BE2C (cell line): ENCODE measurements at regions not wholly inside any gene's neighbourhood (a gene's known extent, or its start where the extent isn't known, plus 50 kb on each side); places are given as distances from the start of the nearest gene placed in this dataset.

Experiments used
- DNase-seq: peaks from one replicate; pipeline ENCODE4 v3.0.0-alpha.2; 2020
- H3K27me3 ChIP-seq: fragments of 250-450 bp; sonication (Bioruptor Pico); 2 replicates; pipeline ENCODE4 v1.5.1; 2020; ENCODE audit warnings: mild to moderate bottlenecking
- H3K36me3 ChIP-seq: fragments of 250-450 bp; sonication (Bioruptor Pico); 2 replicates; pipeline ENCODE4 v1.5.1; 2020; ENCODE audit warnings: mild to moderate bottlenecking
- H3K4me1 ChIP-seq: fragments of 250-450 bp; sonication (Bioruptor Pico); 2 replicates; pipeline ENCODE4 v1.5.1; 2020
- H3K4me3 ChIP-seq: 2 replicates; pipeline ENCODE4 v1.5.1; 2011; ENCODE audit warnings: low read depth, low read length
- H3K9me3 ChIP-seq: fragments of 250-450 bp; sonication (Bioruptor Pico); 2 replicates; pipeline ENCODE4 v1.5.1; 2020
- TF ChIP-seq, protein P1 (sequence below): IDR thresholded peaks from 2 replicates; pipeline ENCODE4 v1.5.1; 2012; ENCODE audit warnings: mild to moderate bottlenecking, low read depth, low read length

DNA sequence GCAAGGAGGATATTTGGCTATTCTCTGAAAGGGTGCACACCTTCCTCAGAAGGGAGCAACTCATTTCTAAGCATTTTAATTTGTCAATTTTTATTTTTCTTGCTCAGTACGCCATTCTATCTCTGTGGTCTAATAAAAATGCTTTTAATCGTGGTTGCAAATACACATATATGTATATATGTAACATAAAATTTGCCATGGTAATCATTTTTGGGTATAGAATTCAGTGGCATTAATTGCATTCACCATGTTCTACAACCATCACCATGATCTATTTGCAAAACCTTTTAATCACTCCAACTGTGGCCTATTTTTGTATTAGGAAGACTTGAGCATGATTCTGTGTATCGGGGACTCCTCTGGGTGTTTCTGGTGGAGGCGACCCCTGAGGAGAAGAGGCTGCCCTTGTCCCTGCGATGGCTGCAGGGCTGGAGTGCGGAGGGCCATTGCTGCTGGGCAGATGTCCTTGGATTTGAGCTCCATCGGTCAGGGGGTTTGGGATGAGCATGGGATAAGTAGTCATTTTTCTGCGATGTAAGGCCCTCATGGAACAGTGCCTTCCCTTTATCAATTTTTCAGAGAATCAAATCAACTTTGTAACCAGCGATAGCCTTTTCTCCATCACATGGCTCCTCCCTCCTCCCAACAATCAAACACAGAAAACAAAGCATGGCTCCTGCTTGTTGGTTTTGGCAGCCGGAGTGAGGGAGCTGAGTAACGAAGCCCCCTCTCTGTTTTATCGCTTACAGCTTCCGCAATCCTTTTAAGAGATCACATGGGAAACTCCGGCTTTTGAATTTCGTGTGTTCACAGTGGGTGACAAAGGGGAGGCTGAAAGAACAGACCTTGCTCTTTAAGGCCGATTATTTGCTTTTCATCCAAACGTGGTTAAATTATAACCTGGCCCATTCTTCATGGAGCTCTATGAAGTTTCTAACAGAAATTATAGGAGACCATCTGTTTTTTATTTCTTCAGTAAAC, 187.3 kb downstream of the TENT4A start:
- H3K27me3 ChIP-seq, result no peaks in the 10 kb centered on the region
- no peak for DNase-seq

DNA sequence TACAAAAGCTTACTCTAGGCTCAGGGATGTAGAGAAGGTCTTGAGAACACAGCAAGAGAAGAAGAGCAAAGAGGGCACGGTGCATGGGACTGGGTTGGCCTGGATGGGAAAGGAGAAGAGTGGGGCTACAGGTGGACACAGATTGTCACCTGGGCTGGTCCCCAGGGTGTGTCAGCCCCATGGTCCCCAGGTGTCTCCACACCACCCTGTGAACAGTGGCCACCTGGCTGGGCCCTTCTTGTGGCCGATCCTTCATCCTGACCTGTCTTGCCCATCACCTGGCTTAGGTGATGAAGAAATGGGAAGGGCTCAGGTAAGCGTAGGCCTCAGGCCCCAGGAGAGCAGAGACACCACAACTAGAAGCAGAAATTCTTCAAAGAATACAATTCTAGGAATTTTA, 188.9 kb downstream of the TENT4A start:
- Histone ChIP-seq H3K9me3 (no peaks in the 10 kb centered on the region), H3K4me3 (no peak overlapping the region), H3K36me3 (no peaks in the 10 kb centered on the region; the same call in 1 of the 2 replicates), H3K4me1 (no peaks in the 10 kb centered on the region), H3K27me3 (no peaks in the 10 kb centered on the region)
- no peak for DNase-seq
- TF ChIP-seq, protein P1, sequence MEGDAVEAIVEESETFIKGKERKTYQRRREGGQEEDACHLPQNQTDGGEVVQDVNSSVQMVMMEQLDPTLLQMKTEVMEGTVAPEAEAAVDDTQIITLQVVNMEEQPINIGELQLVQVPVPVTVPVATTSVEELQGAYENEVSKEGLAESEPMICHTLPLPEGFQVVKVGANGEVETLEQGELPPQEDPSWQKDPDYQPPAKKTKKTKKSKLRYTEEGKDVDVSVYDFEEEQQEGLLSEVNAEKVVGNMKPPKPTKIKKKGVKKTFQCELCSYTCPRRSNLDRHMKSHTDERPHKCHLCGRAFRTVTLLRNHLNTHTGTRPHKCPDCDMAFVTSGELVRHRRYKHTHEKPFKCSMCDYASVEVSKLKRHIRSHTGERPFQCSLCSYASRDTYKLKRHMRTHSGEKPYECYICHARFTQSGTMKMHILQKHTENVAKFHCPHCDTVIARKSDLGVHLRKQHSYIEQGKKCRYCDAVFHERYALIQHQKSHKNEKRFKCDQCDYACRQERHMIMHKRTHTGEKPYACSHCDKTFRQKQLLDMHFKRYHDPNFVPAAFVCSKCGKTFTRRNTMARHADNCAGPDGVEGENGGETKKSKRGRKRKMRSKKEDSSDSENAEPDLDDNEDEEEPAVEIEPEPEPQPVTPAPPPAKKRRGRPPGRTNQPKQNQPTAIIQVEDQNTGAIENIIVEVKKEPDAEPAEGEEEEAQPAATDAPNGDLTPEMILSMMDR, result no peak

More for the DNA sequence above, 187.3 kb downstream of the TENT4A start:
- TF ChIP-seq, protein P1, result no peak
- Histone ChIP-seq H3K4me3 (no peak overlapping the region), H3K9me3 (no peaks in the 10 kb centered on the region), H3K4me1 (no peaks in the 10 kb centered on the region), H3K36me3 (no peaks in the 10 kb centered on the region; the same call in 1 of the 2 replicates)

- Histone ChIP-seq H3K27me3 (no peaks in the 10 kb centered on the region), H3K4me1 (no peaks in the 10 kb centered on the region), H3K9me3 (no peaks in the 10 kb centered on the region), H3K4me3 (no peak overlapping the region), H3K36me3 (no peaks in the 10 kb centered on the region; the same call in 1 of the 2 replicates)
- TF ChIP-seq, protein P1, result no peak
- DNase-seq, result no peak
Measured at GRCh38 chr5:6902597-6902996, 189.4 kb downstream of the TENT4A start.

GRCh38 chr5:6903934-6904333, 190.7 kb downstream of the TENT4A start:
- Histone ChIP-seq H3K9me3 (no peaks in the 10 kb centered on the region), H3K27me3 (no peaks in the 10 kb centered on the region), H3K4me1 (no peaks in the 10 kb centered on the region), H3K36me3 (no peaks in the 10 kb centered on the region; the same call in 1 of the 2 replicates), H3K4me3 (no peak overlapping the region)
- TF ChIP-seq, protein P1, result no peak
- no peak for DNase-seq

GRCh38 chr5:6904860-6905259, 191.6 kb downstream of the TENT4A start:
- DNase-seq, result no peak
- Histone ChIP-seq H3K36me3 (no peaks in the 10 kb centered on the region), H3K9me3 (no peaks in the 10 kb centered on the region), H3K27me3 (no peaks in the 10 kb centered on the region), H3K4me1 (no peaks in the 10 kb centered on the region), H3K4me3 (no peak overlapping the region)
- TF ChIP-seq, protein P1, result no peak

DNA sequence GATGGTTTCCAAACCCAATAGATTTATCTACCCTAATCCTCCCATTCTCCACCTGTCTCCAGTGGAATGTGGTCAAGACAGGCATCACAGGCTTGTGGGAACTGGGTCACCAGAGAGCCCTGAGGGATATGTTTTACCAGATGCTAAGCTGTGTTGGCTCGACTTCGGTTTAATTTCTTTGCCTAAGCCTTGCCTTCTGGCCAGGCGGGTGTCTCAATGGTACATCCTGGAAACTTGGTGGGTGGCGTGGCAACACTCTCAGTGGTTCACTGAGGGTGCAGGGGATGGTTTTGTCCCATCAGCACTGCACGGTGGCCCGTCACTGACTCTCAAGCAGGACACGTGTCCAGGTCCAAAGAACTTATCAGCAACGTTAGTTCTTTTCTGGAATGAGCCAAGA, 192.2 kb downstream of the TENT4A start:
- Histone ChIP-seq H3K36me3 (no peaks in the 10 kb centered on the region), H3K4me3 (no peak overlapping the region), H3K9me3 (no peaks in the 10 kb centered on the region), H3K4me1 (no peaks in the 10 kb centered on the region), H3K27me3 (no peaks in the 10 kb centered on the region)
- DNase-seq, result no peak
- TF ChIP-seq, protein P1, result no peak
